ENCODE measurements at regions not wholly inside any gene's neighbourhood (a gene's known extent, or its start where the extent isn't known, plus 50 kb on each side); places are given as distances from the start of the nearest gene placed in this dataset.

DNA sequence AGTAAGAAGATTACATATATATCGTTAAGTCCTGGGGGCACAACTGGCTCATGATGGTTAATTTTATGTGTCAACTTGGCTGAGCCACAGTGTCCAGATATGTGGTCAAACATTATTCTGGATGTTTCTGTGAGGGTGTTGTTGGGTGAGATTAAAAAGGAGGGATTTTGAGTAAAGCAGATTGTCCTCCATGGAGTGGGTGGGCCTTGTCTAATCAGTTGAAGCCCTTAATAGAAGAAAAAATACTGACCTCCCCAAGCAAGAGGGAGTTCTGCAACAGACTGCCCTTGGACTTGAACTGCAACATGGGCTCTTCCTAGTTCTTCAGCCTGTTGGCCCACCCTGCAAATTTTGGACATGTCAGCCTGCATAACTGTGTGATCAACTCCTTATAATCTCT lies 311.6 kb downstream of the RPS6KC1 start:
- Mint-ChIP-seq H3K4me3 (no peak overlapping the region), H3K27me3 (peaks cover 10% of the 10 kb centered on the region), H3K27ac (no peak overlapping the region), H3K9me3 (ENCODE audit: low read depth) (no peaks in the 10 kb centered on the region), H3K4me1 (ENCODE audit: low read depth) (no peaks in the 10 kb centered on the region), H3K36me3 (no peaks in the 10 kb centered on the region)

GRCh38 chr1:213366141-213366831 lies 315.2 kb downstream of the RPS6KC1 start:
- no peaks in the 10 kb centered on the region for H3K9me3 Mint-ChIP-seq (ENCODE audit: low read depth)
- H3K27ac Mint-ChIP-seq, result no peak overlapping the region
- H3K4me3 Mint-ChIP-seq, result no peak overlapping the region
- H3K27me3 Mint-ChIP-seq, result peaks cover 10% of the 10 kb centered on the region
- H3K4me1 Mint-ChIP-seq (ENCODE audit: low read depth), result no peaks in the 10 kb centered on the region
- H3K36me3 Mint-ChIP-seq, result no peaks in the 10 kb centered on the region

GRCh38 chr1:213369465-213369864 lies 318.4 kb downstream of the RPS6KC1 start:
- H3K27me3 Mint-ChIP-seq, result peaks cover 7% of the 10 kb centered on the region
- H3K4me3 Mint-ChIP-seq, result no peak overlapping the region
- H3K27ac Mint-ChIP-seq, result no peak overlapping the region
- no peaks in the 10 kb centered on the region for H3K9me3 Mint-ChIP-seq (ENCODE audit: low read depth)
- H3K36me3 Mint-ChIP-seq, result no peaks in the 10 kb centered on the region
- H3K4me1 Mint-ChIP-seq (ENCODE audit: low read depth), result no peaks in the 10 kb centered on the region

DNA sequence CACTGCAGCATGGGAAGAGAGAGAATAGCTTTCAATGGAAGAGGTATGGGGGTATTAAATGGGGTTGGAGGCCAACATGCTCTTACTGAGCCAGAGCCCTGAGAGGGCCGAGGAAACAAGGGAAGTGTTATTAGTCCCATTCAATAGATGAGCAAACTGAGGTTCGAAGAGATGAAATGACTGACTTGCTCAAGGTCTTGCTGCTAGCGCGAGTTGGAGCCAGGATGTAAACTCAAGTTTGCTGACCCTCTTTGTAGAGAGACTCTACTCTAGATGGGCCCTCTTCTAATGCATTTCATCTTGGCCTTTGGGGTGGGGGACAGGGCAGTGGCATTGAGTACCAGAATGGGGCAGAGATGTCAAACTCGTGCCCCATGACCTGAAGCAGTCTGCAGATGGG lies 319.5 kb downstream of the RPS6KC1 start:
- Mint-ChIP-seq H3K36me3 (no peaks in the 10 kb centered on the region), H3K27me3 (peaks cover 5% of the 10 kb centered on the region), H3K4me1 (ENCODE audit: low read depth) (no peaks in the 10 kb centered on the region), H3K27ac (no peak overlapping the region), H3K9me3 (ENCODE audit: low read depth) (no peaks in the 10 kb centered on the region), H3K4me3 (no peak overlapping the region)

DNA sequence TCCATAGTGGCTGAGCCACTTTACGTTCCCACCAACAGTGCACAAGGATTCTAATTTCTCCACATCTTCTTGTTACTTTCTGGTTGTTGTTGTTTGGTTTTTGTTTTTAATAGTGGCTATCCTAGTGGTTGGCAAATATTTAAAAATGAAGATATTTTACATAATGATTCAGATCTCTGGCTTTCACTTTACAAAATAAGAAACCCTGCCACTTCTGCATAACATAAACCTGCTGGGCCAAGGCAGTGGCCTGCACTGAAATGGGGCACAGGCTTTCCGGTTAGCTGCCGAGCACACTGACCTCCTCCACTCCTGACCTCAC lies 320.4 kb downstream of the RPS6KC1 start:
- Mint-ChIP-seq H3K9me3 (ENCODE audit: low read depth) (no peaks in the 10 kb centered on the region), H3K36me3 (no peaks in the 10 kb centered on the region), H3K27me3 (peaks cover 5% of the 10 kb centered on the region), H3K4me1 (ENCODE audit: low read depth) (no peaks in the 10 kb centered on the region), H3K27ac (no peak overlapping the region), H3K4me3 (no peak overlapping the region)

DNA sequence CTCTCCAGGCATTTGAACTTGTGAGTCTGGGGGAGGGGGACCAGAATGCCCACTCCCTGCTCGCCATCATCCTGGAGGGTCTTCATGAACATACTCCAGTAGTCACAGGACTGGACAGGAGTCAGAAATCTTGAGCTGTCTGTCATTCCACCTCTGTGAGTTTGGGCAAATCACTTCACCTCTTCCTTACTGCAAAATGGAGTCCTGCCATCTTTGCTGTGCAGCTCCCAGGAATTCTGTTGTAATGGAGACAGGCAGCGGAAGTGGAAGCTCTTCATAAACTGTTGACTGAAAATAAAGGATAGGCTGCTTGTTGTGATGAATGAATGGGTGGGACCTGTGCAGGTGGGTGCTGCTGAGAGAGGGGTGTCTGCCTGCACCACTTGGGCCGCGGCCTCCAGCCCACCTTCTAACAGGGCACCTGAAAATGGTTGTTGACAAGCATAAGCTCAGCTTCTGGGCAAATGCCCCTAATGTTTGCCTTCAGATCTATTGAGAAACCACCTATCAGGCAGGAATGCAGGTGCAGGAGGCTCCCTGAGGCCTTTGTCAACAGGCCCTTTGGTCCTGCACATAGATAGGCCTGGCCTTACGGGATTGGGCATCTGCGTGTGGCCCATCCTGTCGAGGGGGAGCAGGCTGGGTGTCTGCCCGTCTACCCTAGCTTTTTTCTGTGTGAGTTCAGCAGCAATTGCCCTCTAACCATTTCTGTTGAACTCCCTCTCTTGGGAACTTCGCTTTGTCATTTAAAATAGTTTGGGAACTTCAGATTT lies 321.0 kb downstream of the RPS6KC1 start:
- Mint-ChIP-seq H3K4me1 (ENCODE audit: low read depth) (no peaks in the 10 kb centered on the region), H3K9me3 (ENCODE audit: low read depth) (no peaks in the 10 kb centered on the region), H3K36me3 (no peaks in the 10 kb centered on the region), H3K27ac (no peak overlapping the region), H3K4me3 (no peak overlapping the region), H3K27me3 (peaks cover 3% of the 10 kb centered on the region)

DNA sequence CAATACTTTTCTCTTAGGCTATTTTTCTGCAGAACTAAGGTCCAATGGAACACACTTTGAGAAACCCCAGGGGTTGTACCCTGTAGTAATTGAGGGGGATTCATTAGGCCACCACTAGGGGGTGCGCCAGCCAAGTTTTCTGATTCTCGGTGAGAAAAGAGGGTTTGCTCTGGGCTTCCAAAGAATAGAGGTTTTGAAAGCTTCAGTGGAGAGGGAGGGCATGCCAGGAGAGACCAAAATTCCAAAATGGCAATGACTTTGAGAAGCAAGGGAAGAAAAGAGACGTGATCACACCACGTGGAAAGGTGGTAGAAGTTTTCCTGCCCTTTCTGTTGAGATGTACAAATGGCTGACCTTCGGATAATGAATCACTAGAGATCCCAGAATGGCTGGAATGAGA lies 323.3 kb downstream of the RPS6KC1 start:
- no peaks in the 10 kb centered on the region for H3K4me1 Mint-ChIP-seq (ENCODE audit: low read depth)
- H3K4me3 Mint-ChIP-seq, result no peak overlapping the region
- no peak overlapping the region for H3K27ac Mint-ChIP-seq
- peaks cover 3% of the 10 kb centered on the region for H3K27me3 Mint-ChIP-seq
- no peaks in the 10 kb centered on the region for H3K36me3 Mint-ChIP-seq
- no peaks in the 10 kb centered on the region for H3K9me3 Mint-ChIP-seq (ENCODE audit: low read depth)

DNA sequence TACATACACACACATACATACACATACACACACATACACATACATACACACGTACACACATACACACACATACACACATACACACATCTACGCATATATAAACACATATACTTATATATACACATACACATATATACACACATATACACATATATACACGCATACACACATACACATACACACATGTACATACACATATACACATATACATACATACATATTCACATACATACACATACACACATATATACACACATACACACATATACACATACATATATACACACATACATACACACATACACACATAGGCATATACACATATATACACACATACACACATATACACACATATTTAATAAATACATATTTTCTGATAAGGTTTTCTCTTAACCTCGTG lies 324.0 kb downstream of the RPS6KC1 start:
- H3K27me3 Mint-ChIP-seq, result peaks cover 3% of the 10 kb centered on the region
- H3K27ac Mint-ChIP-seq, result no peak overlapping the region
- H3K4me3 Mint-ChIP-seq, result no peak overlapping the region
- no peaks in the 10 kb centered on the region for H3K36me3 Mint-ChIP-seq
- H3K9me3 Mint-ChIP-seq (ENCODE audit: low read depth), result no peaks in the 10 kb centered on the region
- no peaks in the 10 kb centered on the region for H3K4me1 Mint-ChIP-seq (ENCODE audit: low read depth)

DNA sequence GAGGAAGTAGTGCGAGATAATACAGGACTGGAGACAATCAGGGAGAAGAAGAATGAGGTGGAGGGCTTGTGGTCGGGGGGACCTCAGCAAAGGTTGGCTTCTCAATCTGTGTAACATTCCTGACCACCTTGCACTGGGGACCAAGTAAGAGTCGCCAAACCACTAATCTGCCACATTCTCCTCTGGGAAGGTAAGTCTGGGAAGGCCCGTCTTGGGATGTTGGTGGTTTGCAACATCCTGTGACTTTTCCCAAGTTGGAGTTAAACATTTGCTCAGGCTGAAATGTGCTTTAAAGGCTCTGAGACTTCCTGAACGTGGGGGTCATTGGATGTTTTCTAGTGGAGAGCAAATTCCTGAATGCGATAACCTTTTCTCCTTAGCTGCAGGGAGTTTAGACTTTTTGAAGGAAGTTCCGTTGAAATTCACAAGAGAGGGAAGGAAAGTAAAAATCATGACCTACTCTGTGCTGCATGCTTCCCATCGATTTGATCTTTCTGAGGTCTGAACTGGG lies 325.9 kb downstream of the RPS6KC1 start:
- Mint-ChIP-seq H3K27ac (no peak overlapping the region), H3K36me3 (no peaks in the 10 kb centered on the region), H3K9me3 (ENCODE audit: low read depth) (no peaks in the 10 kb centered on the region), H3K27me3 (peaks cover 3% of the 10 kb centered on the region), H3K4me3 (no peak overlapping the region), H3K4me1 (ENCODE audit: low read depth) (no peaks in the 10 kb centered on the region)

DNA sequence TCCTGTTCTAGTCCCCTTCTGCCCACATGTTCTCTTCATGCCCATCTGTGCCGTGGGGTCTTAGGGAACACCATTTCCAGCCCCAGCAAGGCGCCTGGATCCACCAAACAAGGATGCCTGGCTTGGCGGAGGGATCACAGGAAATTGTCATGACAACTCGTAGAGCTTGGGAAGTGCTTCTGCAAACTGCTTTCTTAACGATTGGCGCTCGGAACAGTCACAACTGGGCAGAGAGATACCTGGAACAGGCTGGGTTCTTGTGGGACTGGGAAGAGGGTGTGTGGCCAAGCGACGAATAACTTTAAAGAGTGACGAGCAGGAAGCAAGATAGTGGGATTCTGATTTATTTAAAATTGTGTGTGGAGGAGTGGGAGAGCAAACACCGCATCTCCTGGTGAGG lies 329.8 kb downstream of the RPS6KC1 start:
- Mint-ChIP-seq H3K4me3 (no peak overlapping the region), H3K4me1 (ENCODE audit: low read depth) (no peaks in the 10 kb centered on the region), H3K36me3 (no peaks in the 10 kb centered on the region), H3K27ac (no peak overlapping the region), H3K27me3 (no peaks in the 10 kb centered on the region), H3K9me3 (ENCODE audit: low read depth) (no peaks in the 10 kb centered on the region)

GRCh38 chr1:213381572-213382084 lies 330.6 kb downstream of the RPS6KC1 start:
- Mint-ChIP-seq H3K4me1 (ENCODE audit: low read depth) (no peaks in the 10 kb centered on the region), H3K4me3 (no peak overlapping the region), H3K36me3 (no peaks in the 10 kb centered on the region), H3K27me3 (no peaks in the 10 kb centered on the region), H3K27ac (no peak overlapping the region), H3K9me3 (ENCODE audit: low read depth) (no peaks in the 10 kb centered on the region)

- Mint-ChIP-seq H3K27me3 (no peaks in the 10 kb centered on the region), H3K9me3 (ENCODE audit: low read depth) (no peaks in the 10 kb centered on the region), H3K4me3 (no peak overlapping the region), H3K4me1 (ENCODE audit: low read depth) (no peaks in the 10 kb centered on the region), H3K27ac (no peak overlapping the region), H3K36me3 (no peaks in the 10 kb centered on the region)
Observed at GRCh38 chr1:213383465-213383864, 332.4 kb downstream of the RPS6KC1 start.

DNA sequence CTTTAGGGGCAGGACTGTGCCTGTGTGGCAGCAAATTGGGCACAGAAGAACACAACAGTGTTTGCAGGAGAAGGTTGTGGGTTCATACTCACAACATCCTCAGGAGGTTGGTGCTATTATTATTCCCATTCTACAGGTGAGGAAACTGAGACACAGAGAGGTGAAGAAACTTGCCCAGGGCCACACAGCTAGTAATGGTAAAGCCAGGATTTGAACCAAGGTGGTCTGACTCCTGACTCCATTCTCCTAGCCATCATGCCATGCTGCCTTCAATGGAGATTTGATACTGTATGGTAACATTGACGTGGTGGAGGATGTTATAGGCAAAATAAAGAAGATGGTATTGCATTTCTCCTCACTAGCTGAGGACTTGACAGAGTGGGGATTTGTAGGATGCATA lies 334.2 kb downstream of the RPS6KC1 start:
- no peaks in the 10 kb centered on the region for H3K4me1 Mint-ChIP-seq (ENCODE audit: low read depth)
- no peaks in the 10 kb centered on the region for H3K36me3 Mint-ChIP-seq
- no peaks in the 10 kb centered on the region for H3K27me3 Mint-ChIP-seq
- no peak overlapping the region for H3K27ac Mint-ChIP-seq
- H3K9me3 Mint-ChIP-seq (ENCODE audit: low read depth), result no peaks in the 10 kb centered on the region
- H3K4me3 Mint-ChIP-seq, result no peak overlapping the region

- Mint-ChIP-seq H3K36me3 (no peaks in the 10 kb centered on the region), H3K9me3 (ENCODE audit: low read depth) (no peaks in the 10 kb centered on the region), H3K27ac (no peak overlapping the region), H3K4me1 (ENCODE audit: low read depth) (no peaks in the 10 kb centered on the region), H3K4me3 (no peak overlapping the region), H3K27me3 (no peaks in the 10 kb centered on the region)
Observed at GRCh38 chr1:213385806-213386324, 334.8 kb downstream of the RPS6KC1 start.

- Mint-ChIP-seq H3K4me1 (ENCODE audit: low read depth) (no peaks in the 10 kb centered on the region), H3K9me3 (ENCODE audit: low read depth) (no peaks in the 10 kb centered on the region), H3K4me3 (no peak overlapping the region), H3K27me3 (no peaks in the 10 kb centered on the region), H3K27ac (no peak overlapping the region), H3K36me3 (no peaks in the 10 kb centered on the region)
Observed at GRCh38 chr1:213387380-213388015, 336.5 kb downstream of the RPS6KC1 start.
